ENCODE measurements at regions not wholly inside any gene's neighbourhood (a gene's known extent, or its start where the extent isn't known, plus 50 kb on each side); places are given as distances from the start of the nearest gene placed in this dataset.

- POLR2A ChIA-PET: no interaction called here
- ATAC-seq (no peak), DNase-seq (ENCODE audit: low read depth, low spot score) (no peak)
- H2AFZ ChIP-seq (ENCODE audit: low read depth, low read length, poor library complexity, severe bottlenecking): no peak overlapping the region
- no peak overlapping the region for H3K9ac ChIP-seq (ENCODE audit: low read length)
- H3K9me2 ChIP-seq (ENCODE audit: insufficient read depth): no peaks in the 10 kb centered on the region
- no peak overlapping the region for H3K4me2 ChIP-seq (ENCODE audit: low read length)
- no peaks in the 10 kb centered on the region for H3K9me3 ChIP-seq (ENCODE audit: control insufficient read depth in 1 of 2, insufficient read depth in 1 of 2, low read depth in 1 of 2, low read length in 2 of 2)
- no peaks in the 10 kb centered on the region for H3K79me2 ChIP-seq (ENCODE audit: insufficient read depth, low read length)
- no peak overlapping the region for H3K4me3 ChIP-seq (replicated peaks in 1 of 2; ENCODE audit: low read depth in 1 of 2, low read length in 2 of 2)
- RAD21 ChIA-PET (ENCODE audit: low non-redundant PET in 1 of 2, low total read pairs in 2 of 2, uncharacterized antibody in 2 of 2, unreplicated experiment in 2 of 2): no interaction called here
- no peak overlapping the region for H3K27ac ChIP-seq (ENCODE audit: low read depth, low read length)
- no peaks in the 10 kb centered on the region for H3K27me3 ChIP-seq (ENCODE audit: insufficient read depth, low read length)
- TF ChIP-seq CTCF (IDR thresholded peaks at IDR 0.05 in 2 of 3, conservative IDR thresholded peaks at IDR 0.05 in 1 of 3; ENCODE audit: borderline replicate concordance in 1 of 3, insufficient read depth in 1 of 3, low read depth in 2 of 3, low read length in 2 of 3) (no peak), FOSL1 (IDR thresholded peaks at IDR 0.05; ENCODE audit: low read depth) (no peak), ATF3 (IDR thresholded peaks at IDR 0.05) (no peak), SP1 (IDR thresholded peaks at IDR 0.05; ENCODE audit: low read depth) (no peak)
- CTCF ChIA-PET: no interaction called here
- H4K20me1 ChIP-seq (ENCODE audit: insufficient read depth): no peaks in the 10 kb centered on the region
- H3K36me3 ChIP-seq (ENCODE audit: control insufficient read depth in 1 of 2, insufficient read depth in 2 of 2, low read length in 2 of 2): no peaks in the 10 kb centered on the region
- H3K4me1 ChIP-seq (ENCODE audit: control insufficient read depth in 1 of 2, insufficient read depth in 2 of 2, low read length in 2 of 2): no peaks in the 10 kb centered on the region; a peak in 1 of 4 replicates
- BruUV-seq (replicated peaks): no TSS peak
- intact Hi-C loops (cut with micrococcal nuclease): no loop called here
Observed at GRCh38 chr12:13676880-13677279, 304.5 kb downstream of the GRIN2B start.

- BruUV-seq (replicated peaks): no TSS peak
- Histone ChIP-seq H3K4me1 (ENCODE audit: control insufficient read depth in 1 of 2, insufficient read depth in 2 of 2, low read length in 2 of 2) (no peaks in the 10 kb centered on the region), H4K20me1 (ENCODE audit: insufficient read depth) (no peaks in the 10 kb centered on the region), H3K4me2 (ENCODE audit: low read length) (no peak overlapping the region), H3K27ac (ENCODE audit: low read depth, low read length) (no peak overlapping the region), H3K79me2 (ENCODE audit: insufficient read depth, low read length) (no peaks in the 10 kb centered on the region), H3K4me3 (replicated peaks in 1 of 2; ENCODE audit: low read depth in 1 of 2, low read length in 2 of 2) (no peak overlapping the region), H3K36me3 (ENCODE audit: control insufficient read depth in 1 of 2, insufficient read depth in 2 of 2, low read length in 2 of 2) (no peaks in the 10 kb centered on the region), H3K9ac (ENCODE audit: low read length) (no peak overlapping the region), H3K9me2 (ENCODE audit: insufficient read depth) (no peaks in the 10 kb centered on the region), H3K27me3 (ENCODE audit: insufficient read depth, low read length) (no peaks in the 10 kb centered on the region), H3K9me3 (ENCODE audit: control insufficient read depth in 1 of 2, insufficient read depth in 1 of 2, low read depth in 1 of 2, low read length in 2 of 2) (no peaks in the 10 kb centered on the region), H2AFZ (ENCODE audit: low read depth, low read length, poor library complexity, severe bottlenecking) (no peak overlapping the region)
- CTCF ChIA-PET: no interaction called here
- TF ChIP-seq CEBPB (IDR thresholded peaks at IDR 0.05; ENCODE audit: low read depth) (no peak), FOSL1 (IDR thresholded peaks at IDR 0.05; ENCODE audit: low read depth) (no peak), SP1 (IDR thresholded peaks at IDR 0.05; ENCODE audit: low read depth) (no peak), ZNF274 (IDR thresholded peaks at IDR 0.05; ENCODE audit: low read depth, low read length) (no peak), ZFX (IDR thresholded peaks at IDR 0.05) (no peak), ELF1 (IDR thresholded peaks at IDR 0.05; ENCODE audit: borderline replicate concordance, low read depth) (no peak), SIN3A (IDR thresholded peaks at IDR 0.05; ENCODE audit: low read depth) (no peak), ZBTB33 (IDR thresholded peaks at IDR 0.05; ENCODE audit: extremely low read depth, insufficient replicate concordance, low read length) (no peak), JUND (IDR thresholded peaks at IDR 0.05) (no peak), MAX (IDR thresholded peaks at IDR 0.05) (no peak), CBX3 (IDR thresholded peaks at IDR 0.05; ENCODE audit: low read depth) (no peak), SRF (IDR thresholded peaks at IDR 0.05; ENCODE audit: low read depth) (no peak), POLR2A (IDR thresholded peaks at IDR 0.05; ENCODE audit: borderline replicate concordance, extremely low read depth, insufficient read depth, insufficient read length) (no peak)
- intact Hi-C loops (cut with micrococcal nuclease): no loop called here
- ATAC-seq (no peak), DNase-seq (ENCODE audit: low read depth, low spot score) (no peak)
- POLR2A ChIA-PET: no interaction called here
- RAD21 ChIA-PET (ENCODE audit: low non-redundant PET in 1 of 2, low total read pairs in 2 of 2, uncharacterized antibody in 2 of 2, unreplicated experiment in 2 of 2): no interaction called here
Observed at GRCh38 chr12:13670285-13670866, 311.0 kb downstream of the GRIN2B start.

All from HCT116 (cell line).